Right lobe of liver (tissue), 4 donors: ENCODE measurements at regions not wholly inside any gene's neighbourhood (a gene's known extent, or its start where the extent isn't known, plus 50 kb on each side); places are given as distances from the start of the nearest gene placed in this dataset.

ENCODE experiments used
- POLR2A ChIP-seq: fragments of 450-650 bp; IDR thresholded peaks from one replicate; pipeline ENCODE4 v1.6.1; 2017; ENCODE audit warnings: antibody characterized with exemption, mild to moderate bottlenecking
- TF ChIP-seq, protein P1 (sequence below), 4 donors: fragments of 200-600 bp in 3 of 4; fragments of 450-650 bp in 1 of 4; IDR thresholded peaks; one replicate each; pipeline versions ENCODE4 v1.5.1 to v1.8.0; 2016 to 2022; ENCODE audit warnings: antibody characterized with exemption in 4 of 4, mild to moderate bottlenecking in 2 of 4
- donor health status: DM: no; HTN: no; CAD: no.
- donor health status: DM: no; HTN: no; CAD: no.
- donor health status: DM: no; HTN: yes; CAD: no.

DNA sequence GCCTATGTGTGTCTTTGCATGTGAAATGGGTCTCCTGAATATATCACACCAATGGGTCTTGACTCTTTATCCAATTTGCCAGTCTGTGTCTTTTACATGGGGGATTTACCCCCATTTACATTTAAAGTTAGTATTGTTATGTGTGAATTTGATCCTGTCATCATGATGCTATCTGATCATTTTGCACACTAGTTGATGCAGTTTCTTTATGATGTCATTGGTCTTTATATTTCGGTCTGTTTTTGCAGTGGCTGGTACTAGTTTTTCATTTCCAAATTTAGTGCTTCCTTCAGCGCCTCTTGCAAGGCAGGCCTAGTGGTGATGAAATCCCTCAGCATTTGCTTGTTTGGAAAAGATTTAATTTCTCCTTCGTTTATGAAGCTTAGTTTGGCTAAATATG lies 555.2 kb upstream of the BTBD3 start:
- TF ChIP-seq, protein P1, sequence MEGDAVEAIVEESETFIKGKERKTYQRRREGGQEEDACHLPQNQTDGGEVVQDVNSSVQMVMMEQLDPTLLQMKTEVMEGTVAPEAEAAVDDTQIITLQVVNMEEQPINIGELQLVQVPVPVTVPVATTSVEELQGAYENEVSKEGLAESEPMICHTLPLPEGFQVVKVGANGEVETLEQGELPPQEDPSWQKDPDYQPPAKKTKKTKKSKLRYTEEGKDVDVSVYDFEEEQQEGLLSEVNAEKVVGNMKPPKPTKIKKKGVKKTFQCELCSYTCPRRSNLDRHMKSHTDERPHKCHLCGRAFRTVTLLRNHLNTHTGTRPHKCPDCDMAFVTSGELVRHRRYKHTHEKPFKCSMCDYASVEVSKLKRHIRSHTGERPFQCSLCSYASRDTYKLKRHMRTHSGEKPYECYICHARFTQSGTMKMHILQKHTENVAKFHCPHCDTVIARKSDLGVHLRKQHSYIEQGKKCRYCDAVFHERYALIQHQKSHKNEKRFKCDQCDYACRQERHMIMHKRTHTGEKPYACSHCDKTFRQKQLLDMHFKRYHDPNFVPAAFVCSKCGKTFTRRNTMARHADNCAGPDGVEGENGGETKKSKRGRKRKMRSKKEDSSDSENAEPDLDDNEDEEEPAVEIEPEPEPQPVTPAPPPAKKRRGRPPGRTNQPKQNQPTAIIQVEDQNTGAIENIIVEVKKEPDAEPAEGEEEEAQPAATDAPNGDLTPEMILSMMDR (IDR thresholded peaks at IDR 0.05) = no peak
- no peak for TF ChIP-seq POLR2A
